NCI-H526 treated with DMSO at 0.1 percent for 48 hours (cell line): ENCODE measurements at regions not wholly inside any gene's neighbourhood (a gene's known extent, or its start where the extent isn't known, plus 50 kb on each side); places are given as distances from the start of the nearest gene placed in this dataset.

ENCODE experiments used
- DNase-seq: peaks from one replicate; lab custom pipeline; 2025; lab: John Stamatoyannopoulos, UW

- DNase-seq: no peak
Observed at GRCh38 chr1:30514137-30514654, 209.2 kb downstream of the MATN1 start.

DNA sequence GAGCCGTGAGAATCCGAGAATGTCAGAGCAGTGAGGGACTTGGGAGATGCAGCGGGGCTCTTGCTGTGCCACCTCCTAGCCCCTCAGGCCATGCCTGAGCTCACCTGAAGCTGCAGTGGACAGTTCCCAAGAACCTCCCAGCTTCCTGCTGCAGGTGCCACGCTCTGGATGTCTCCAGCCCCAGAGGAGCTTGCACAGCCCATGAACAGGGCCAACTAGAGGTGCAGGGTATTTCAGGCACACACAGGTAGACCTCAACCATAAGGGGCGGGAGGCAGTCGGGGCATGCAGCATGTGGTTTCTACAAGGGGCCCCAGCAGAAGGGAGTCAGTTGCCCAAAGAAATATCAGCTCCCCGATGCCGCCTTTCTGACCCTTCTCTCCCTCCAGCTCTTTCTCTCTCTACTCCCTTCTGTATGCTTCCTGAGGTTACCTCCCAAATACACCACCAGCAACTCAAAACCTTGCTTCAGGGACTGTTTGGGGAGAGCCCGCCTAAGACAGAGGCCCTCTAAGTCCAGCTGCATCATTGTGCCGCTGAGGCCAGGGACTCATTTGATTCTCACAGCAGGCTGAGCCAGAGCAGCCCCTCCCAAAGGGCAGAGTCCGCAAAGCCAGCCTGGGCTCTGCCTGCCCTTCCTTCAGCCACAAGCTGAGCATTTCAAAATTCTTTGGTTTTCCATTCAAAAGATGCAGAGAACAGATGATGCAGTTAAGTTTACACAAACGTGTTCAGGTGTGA, 209.8 kb downstream of the MATN1 start:
- DNase-seq: no peak

DNA sequence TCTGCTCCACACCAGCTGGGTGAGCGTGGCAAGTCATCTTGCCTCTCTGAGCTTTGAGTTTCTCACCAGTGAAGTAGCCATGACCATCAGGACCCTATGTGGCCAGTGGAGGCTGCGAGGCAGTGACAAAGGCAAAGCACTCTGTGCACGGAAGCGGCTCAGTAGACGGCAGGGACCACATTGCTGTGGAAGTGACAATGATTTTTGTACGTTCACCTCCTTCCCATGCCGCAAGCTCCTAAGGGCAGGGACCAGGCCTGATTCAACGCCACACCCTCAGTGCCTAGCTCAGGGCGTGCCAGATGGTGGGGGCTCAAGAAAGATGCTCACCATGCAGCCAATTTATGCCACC, 210.5 kb downstream of the MATN1 start:
- no peak for DNase-seq

DNA sequence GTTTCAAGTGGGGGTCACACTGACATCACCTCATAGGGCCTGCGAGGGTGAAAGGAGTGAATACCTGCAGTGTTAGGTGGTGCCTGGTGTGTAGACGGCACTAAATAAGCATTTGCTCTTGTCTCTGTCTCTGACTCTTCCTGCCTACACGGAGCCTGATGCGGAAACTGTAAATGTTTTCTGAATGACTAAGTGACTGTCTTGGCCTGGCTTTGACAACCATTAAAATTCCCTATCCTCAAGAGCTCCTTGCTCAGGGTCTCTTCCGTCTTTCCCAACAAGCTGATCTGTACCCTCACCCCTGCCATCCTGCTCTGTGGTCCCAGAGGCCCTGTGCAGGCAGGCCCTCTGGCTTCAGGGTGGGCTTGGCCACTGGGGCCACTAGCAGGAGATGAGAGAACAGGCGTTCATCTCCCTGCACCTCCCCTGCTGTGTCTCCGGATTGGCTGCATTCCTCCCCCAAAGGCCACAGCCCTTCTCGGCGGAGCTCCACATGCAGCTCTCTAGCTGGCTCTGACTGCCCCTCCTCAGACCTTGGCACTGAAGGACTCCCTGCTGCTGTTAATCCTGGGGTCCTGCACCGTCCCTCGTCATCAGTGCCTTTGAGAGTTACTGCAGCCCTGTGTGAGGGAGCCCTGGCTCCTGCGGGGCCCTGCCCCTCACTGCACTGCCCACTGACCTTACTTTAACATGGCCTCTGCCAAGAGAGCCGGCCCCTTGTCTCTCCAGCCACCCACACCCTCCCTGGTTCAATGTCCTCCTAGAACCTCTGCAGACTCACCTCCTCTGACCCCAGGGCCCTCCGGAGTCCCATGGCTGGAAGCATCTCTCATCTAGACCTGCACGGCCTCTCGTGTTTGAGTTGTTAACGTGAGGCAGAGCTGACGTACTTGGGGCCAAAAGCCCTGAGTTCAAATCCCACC, 211.1 kb downstream of the MATN1 start:
- no peak for DNase-seq

GRCh38 chr1:30511563-30511962, 211.8 kb downstream of the MATN1 start:
- no peak for DNase-seq

GRCh38 chr1:30511106-30511505, 212.3 kb downstream of the MATN1 start:
- DNase-seq: no peak

DNA sequence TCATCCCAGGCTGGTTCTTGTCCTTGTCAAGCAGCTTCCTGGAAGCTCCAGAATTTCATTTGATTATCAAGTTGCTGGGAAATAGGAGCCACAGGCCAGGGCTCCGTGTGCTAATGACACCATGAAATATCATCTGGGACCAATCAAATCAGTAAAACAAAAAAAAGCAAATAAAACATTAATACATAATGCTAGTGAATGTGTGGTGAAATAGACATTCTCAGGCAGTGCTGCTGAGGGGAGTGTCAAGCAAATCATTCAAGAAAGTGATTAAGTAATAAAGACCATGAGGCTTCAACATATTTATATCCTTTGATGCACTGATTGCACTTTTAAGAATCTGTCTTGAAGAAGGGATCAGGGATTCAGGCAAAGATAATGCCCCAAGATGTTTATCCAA, 213.7 kb downstream of the MATN1 start:
- DNase-seq: no peak

DNA sequence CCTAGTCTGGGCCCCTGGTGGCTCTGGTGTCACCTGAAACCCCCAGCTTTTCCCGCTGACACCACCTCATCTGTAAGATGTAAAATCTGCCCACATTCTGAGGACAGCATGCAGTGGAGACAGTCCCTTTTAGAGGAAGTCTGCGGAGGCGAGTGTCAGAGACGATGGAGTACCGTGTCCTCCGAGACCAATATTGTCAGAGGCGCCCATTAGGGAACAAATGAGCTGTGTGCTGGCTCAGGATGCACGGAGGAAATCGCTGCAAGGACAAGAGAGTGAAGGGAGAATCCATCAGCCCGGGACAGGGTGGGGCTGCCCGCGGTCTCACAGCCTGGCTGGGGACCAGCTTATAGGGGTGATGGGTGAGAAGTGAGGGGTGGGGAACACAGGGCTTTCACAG, 214.8 kb downstream of the MATN1 start:
- DNase-seq: no peak

- DNase-seq: no peak
Observed at GRCh38 chr1:30508175-30508448, 215.3 kb downstream of the MATN1 start.

- no peak for DNase-seq
Observed at GRCh38 chr1:30507401-30508174, 215.8 kb downstream of the MATN1 start.

GRCh38 chr1:30507016-30507312, 216.4 kb downstream of the MATN1 start:
- no peak for DNase-seq

GRCh38 chr1:30506291-30507015, 216.9 kb downstream of the MATN1 start:
- DNase-seq: no peak

DNA sequence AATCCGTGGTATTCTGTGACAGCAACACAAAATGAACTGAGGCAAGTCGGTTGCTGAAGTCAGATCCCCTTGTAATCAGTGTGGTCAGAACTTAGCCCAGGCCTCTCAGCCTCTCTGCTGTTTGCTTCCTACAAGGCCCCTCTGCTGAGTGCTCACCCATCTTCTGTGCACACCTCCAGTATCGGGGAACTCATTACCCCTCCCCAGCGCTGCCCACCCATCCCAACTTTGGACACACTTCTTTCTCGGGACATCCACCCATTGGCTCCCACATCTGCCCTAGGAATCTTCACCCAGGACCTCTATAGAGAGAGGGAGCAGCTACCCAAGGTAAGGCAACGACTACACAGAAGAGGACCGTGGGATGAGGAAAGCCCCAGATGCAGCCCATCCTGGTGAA, 217.5 kb downstream of the MATN1 start:
- no peak for DNase-seq

DNA sequence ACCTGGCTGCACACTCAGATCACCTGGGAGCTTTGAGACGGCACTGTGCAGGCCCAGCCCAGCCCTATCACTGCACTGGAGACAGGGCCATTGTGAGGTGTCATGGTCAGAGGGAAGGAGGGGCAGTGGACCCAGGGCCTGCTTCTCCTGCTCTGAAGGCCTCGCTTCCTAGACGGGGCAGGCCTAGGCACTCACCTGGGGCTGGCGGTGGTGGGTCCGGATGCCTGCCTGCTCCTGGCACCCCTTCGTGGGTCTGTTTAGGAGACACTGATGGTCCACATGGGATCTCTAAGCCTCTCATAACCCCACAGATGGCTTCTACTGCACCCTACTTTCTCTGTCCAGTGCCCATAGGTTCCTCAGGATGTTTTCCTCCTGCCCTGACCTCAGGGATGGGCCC, 230.9 kb downstream of the MATN1 start:
- DNase-seq: no peak

DNA sequence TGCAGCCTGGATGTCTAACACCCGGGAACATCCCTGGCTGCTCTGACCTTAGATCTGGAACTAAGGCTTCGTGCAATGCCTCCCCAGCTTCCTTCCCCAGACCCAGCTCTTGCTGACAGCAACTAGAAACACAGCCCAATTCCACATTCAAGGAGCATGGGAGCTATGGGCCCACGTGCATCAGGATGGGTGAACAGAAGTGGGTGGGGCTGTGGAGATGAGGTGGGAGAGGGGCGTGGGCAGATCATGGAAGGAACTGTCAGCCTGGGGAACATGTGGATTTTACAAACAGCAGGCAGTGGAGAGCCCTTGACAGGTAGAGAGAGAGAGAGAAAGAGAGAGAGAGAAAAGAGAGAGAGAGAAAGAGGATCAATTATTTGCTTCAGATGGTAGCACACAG, 231.6 kb downstream of the MATN1 start:
- DNase-seq: no peak

DNA sequence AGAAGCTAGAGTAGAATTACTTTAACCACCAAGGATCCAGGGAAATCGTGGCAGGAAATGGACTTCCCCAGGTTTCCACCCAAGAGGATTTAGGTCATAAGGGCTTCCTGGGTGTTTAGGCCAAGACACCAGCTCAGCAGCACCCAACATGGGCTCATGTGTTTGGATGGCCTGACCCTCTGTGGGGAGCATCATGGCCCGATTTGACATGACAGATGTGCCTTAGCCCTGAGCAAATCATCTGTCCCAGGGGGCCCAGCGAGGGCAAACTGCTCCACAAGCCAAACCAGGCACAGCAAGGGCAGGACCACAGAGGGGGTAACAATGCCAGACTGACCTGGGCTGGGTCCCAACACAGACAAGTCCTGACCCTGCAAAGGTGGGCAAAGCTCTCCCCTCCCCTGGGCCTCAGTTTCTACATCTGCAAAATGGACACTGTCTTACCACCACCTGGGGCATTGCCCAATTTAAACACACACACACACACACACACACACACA, 232.8 kb downstream of the MATN1 start:
- DNase-seq: no peak

GRCh38 chr1:30489737-30490389, 233.5 kb downstream of the MATN1 start:
- no peak for DNase-seq

DNA sequence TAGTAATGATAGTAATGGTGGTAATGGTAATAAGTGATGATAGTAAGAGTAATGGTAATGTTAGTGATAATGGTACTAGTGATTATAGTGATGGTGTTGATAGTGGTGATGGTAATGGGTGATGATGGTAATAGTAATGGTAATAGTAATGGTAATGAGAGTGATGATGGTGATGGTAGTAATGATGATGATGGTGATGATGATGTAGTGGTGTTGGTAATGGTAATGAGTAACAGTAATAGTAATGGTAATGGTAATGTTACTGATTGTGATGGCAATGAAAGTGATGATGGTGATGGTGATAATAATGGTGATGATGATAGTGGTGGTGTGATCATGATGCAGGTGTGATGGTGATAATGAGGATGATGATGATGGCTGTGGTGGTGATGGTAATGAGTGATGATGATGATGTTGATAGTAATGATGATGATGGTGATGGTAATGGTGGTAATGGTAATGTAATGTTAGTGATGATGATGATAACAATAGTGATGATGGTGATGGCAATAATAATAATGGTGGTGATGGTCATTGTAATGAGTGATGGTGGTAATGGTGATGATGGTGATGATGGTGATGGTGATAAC, 235.0 kb downstream of the MATN1 start:
- no peak for DNase-seq

GRCh38 chr1:30487042-30487441, 236.3 kb downstream of the MATN1 start:
- DNase-seq: no peak

DNA sequence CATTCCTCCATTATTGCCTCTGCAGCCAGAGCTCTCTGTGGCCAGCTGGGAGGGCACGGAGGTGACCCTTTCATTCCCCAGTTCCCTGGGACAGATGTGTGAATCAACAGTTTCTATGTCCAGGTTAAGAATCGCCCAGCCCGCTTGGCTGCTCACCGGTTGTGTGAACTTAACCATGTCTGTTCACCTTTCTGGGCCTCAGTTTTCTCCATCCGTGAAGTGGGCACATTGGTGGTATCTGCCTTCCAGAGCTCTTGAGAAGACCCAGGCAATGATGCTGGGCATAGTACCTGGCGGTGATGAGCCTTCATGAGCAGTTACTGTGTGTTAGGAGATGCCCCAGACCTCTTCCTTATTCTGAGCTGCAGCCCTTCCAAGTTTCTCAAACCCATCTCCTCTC, 238.3 kb downstream of the MATN1 start:
- DNase-seq: no peak

DNA sequence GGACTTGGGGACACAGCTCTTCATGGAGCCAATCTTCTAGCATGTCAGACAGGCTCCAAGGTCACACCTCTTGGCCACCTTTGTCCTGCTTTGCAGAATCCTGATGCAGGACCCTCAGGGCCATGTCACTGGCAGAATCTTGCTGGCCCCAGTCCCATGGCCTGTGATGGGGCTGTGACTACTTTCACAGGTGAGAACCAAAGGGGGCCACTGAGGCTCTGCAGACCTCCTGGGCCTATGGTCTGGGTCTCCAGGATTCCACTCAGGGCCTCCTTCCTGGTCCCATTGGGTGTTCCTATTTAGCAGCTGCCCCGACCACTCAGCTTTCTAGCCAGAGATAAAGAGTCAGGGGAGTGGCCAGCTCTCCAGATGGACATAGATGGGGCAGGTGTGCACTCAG, 238.7 kb downstream of the MATN1 start:
- no peak for DNase-seq
